Spleen (tissue), 11 donors: ENCODE measurements at regions not wholly inside any gene's neighbourhood (a gene's known extent, or its start where the extent isn't known, plus 50 kb on each side); places are given as distances from the start of the nearest gene placed in this dataset.

Experiments
- DNase-seq: peaks from one replicate; pipeline ENCODE4 v3.0.0-alpha.2; 2020
- H3K27ac ChIP-seq, 8 donors: fragments of 200-600 bp; sonication (generic) in 7 of 8; 1 replicate in 4 of 8; 2 replicates in 4 of 8; pipeline versions ENCODE4 v1.5.0 to v1.8.0; 2016 to 2021; ENCODE audit warnings: inconsistent platforms in 4 of 8, mild to moderate bottlenecking in 4 of 8, moderate library complexity in 1 of 8
- H3K27me3 ChIP-seq, 7 donors: fragments of 200-600 bp; sonication (generic) in 6 of 7; replicated peaks in 1 of 7; 1 replicate in 4 of 7; 2 replicates in 3 of 7; pipeline versions ENCODE4 v1.5.0 to v1.8.0; 2016 to 2021; ENCODE audit warnings: inconsistent platforms in 3 of 7, mild to moderate bottlenecking in 1 of 7
- H3K36me3 ChIP-seq, 6 donors: fragments of 200-600 bp; sonication (generic) in 5 of 6; 1 replicate in 4 of 6; 2 replicates in 2 of 6; pipeline versions ENCODE4 v1.5.0 to v1.8.0; 2016 to 2021; ENCODE audit warnings: inconsistent platforms in 2 of 6
- H3K4me1 ChIP-seq, 6 donors: fragments of 200-600 bp; sonication (generic) in 5 of 6; 1 replicate in 3 of 6; 2 replicates in 3 of 6; pipeline versions ENCODE4 v1.5.0 to v1.8.0; 2016 to 2021; ENCODE audit warnings: inconsistent platforms in 3 of 6
- H3K4me3 ChIP-seq, 8 donors: fragments of 200-600 bp; sonication (generic) in 7 of 8; 1 replicate in 4 of 8; 2 replicates in 4 of 8; pipeline versions ENCODE4 v1.5.0 to v1.8.0; 2016 to 2021; ENCODE audit warnings: inconsistent platforms in 4 of 8, mild to moderate bottlenecking in 4 of 8, moderate library complexity in 2 of 8
- H3K9me3 ChIP-seq, 8 donors: fragments of 200-600 bp; sonication (generic) in 7 of 8; 1 replicate in 4 of 8; 2 replicates in 4 of 8; pipeline versions ENCODE4 v1.5.0 to v1.8.0; 2016 to 2021; ENCODE audit warnings: inconsistent platforms in 4 of 8
- CTCF ChIP-seq, 11 experiments: fragments of 200-600 bp in 7 of 11; fragments of 450-650 bp in 4 of 11; sonication (generic) in 4 of 11; IDR thresholded peaks in 8 of 11; conservative IDR thresholded peaks in 3 of 11; 1 replicate in 7 of 11; 2 replicates in 4 of 11; pipeline versions ENCODE4 v1.4.0 to v1.8.0; 2016 to 2021; ENCODE audit warnings: antibody characterized with exemption in 11 of 11, inconsistent platforms in 4 of 11, mild to moderate bottlenecking in 1 of 11
- POLR2A ChIP-seq, 3 donors: fragments of 450-650 bp; IDR thresholded peaks; one replicate each; pipeline ENCODE4 v1.5.1; 2017; ENCODE audit warnings: antibody characterized with exemption in 3 of 3, mild to moderate bottlenecking in 1 of 3
- POLR2AphosphoS5 ChIP-seq, 3 donors: sonication (generic); formaldehyde crosslinking; IDR thresholded peaks; one replicate each; pipeline ENCODE4 v1.5.1; 2017; ENCODE audit warnings: antibody characterized with exemption in 3 of 3
- WGBS, 5 donors: extraction: QIAGEN DNeasy Blood & Tissue Kit in 3 of 5; methylation state at CpG; one replicate each; pipeline versions ENCODE4 v1.1.5 to v1.1.7; 2013 to 2018; 5-methylcytosine and 5-hydroxymethylcytosine counted together
- intact Hi-C: fragments of 100-400 bp; cut with DNase I; formaldehyde crosslinking; loops from one replicate; pipeline ENCODE4 v1.15.0; 2023; ENCODE audit warnings: low total_unique reads
- donor health status: healthy with polysubstance abuse.
- donor health status: DM: no; HTN: no; CAD: no; lungs with moderate emphysema.
- donor health status: DM: no; HTN: no; CAD: no.
- donor health status: Bipolar disorder and iron deficiency.
- donor health status: healthy.
- donor health status: DM: no; HTN: no; CAD: no.
- donor health status: DM: yes; HTN: yes; CAD: no.

- Histone ChIP-seq H3K4me1 (peaks cover 0 to 22% (median 19%) of the 10 kb centered on the region in 6 donors), H3K36me3 (no peaks in the 10 kb centered on the region), H3K27ac (no peak overlapping the region), H3K27me3 (peaks cover 0 to 4% (median 0%) of the 10 kb centered on the region in 7 donors), H3K4me3 (no peak overlapping the region), H3K9me3 (no peaks in the 10 kb centered on the region)
- peak; percentile 20 for DNase-seq
- 78 to 92% (median 83%) methylated on average over 5 of the region's 5 CpGs for WGBS, 5 donors
- intact Hi-C loops, result no loop called here
- TF ChIP-seq POLR2AphosphoS5 (IDR thresholded peaks at IDR 0.05), result no peak
- no peak for TF ChIP-seq CTCF (IDR thresholded peaks at IDR 0.05 in 8 of 11, conservative IDR thresholded peaks at IDR 0.05 in 3 of 11)
- no peak for TF ChIP-seq POLR2A (IDR thresholded peaks at IDR 0.05)
These were observed 223.9 kb downstream of the UACA start for GRCh38 chr15:70539409-70539808.

- Histone ChIP-seq H3K27ac (no peak overlapping the region), H3K4me1 (peaks cover 0 to 33% (median 22%) of the 10 kb centered on the region in 6 donors), H3K36me3 (no peaks in the 10 kb centered on the region), H3K4me3 (no peak overlapping the region), H3K27me3 (peaks cover 0 to 4% (median 0%) of the 10 kb centered on the region in 7 donors), H3K9me3 (no peaks in the 10 kb centered on the region)
- TF ChIP-seq POLR2A (IDR thresholded peaks at IDR 0.05) (no peak), POLR2AphosphoS5 (IDR thresholded peaks at IDR 0.05) (no peak), CTCF (IDR thresholded peaks at IDR 0.05 in 8 of 11, conservative IDR thresholded peaks at IDR 0.05 in 3 of 11) (no peak)
- no peak for DNase-seq
- intact Hi-C loops, result no loop called here
These were observed 225.1 kb downstream of the UACA start for GRCh38 chr15:70538278-70538677.

GRCh38 chr15:70535955-70536338, 227.4 kb downstream of the UACA start:
- peak overlapping the region in 4 of 8 donors; percentile 41 to 65 (median 57) for H3K27ac ChIP-seq
- TF ChIP-seq CTCF (IDR thresholded peaks at IDR 0.05 in 8 of 11, conservative IDR thresholded peaks at IDR 0.05 in 3 of 11) (no peak), POLR2A (IDR thresholded peaks at IDR 0.05) (no peak), POLR2AphosphoS5 (IDR thresholded peaks at IDR 0.05) (no peak)
- H3K36me3 ChIP-seq, result no peaks in the 10 kb centered on the region
- DNase-seq, result no peak
- WGBS, 5 donors, result 52 to 62% (median 54%) methylated on average over 4 of the region's 4 CpGs
- H3K4me3 ChIP-seq, result peak overlapping the region in 2 of 8 donors; percentile 30 to 53
- intact Hi-C loops, result no loop called here
- H3K9me3 ChIP-seq, result no peaks in the 10 kb centered on the region
- peaks cover 0 to 37% (median 22%) of the 10 kb centered on the region in 6 donors for H3K4me1 ChIP-seq
- H3K27me3 ChIP-seq, result peaks cover 0 to 4% (median 0%) of the 10 kb centered on the region in 7 donors

GRCh38 chr15:70535071-70535954, 228.0 kb downstream of the UACA start:
- peak; percentile 84 for DNase-seq
- intact Hi-C loops, result no loop called here
- Histone ChIP-seq H3K36me3 (no peaks in the 10 kb centered on the region), H3K4me1 (peaks cover 0 to 37% (median 22%) of the 10 kb centered on the region in 6 donors), H3K4me3 (peak overlapping the region in 6 of 8 donors; percentile 6 to 53 (median 24)), H3K27me3 (peaks cover 0 to 4% (median 0%) of the 10 kb centered on the region in 7 donors), H3K27ac (peak overlapping the region in 4 of 8 donors; percentile 41 to 65 (median 57)), H3K9me3 (no peaks in the 10 kb centered on the region)
- 19 to 33% (median 29%) methylated on average over 10 to 11 of the region's 11 CpGs for WGBS, 5 donors
- TF ChIP-seq CTCF (IDR thresholded peaks at IDR 0.05 in 8 of 11, conservative IDR thresholded peaks at IDR 0.05 in 3 of 11) (no peak), POLR2AphosphoS5 (IDR thresholded peaks at IDR 0.05) (peak in 1 of 3 donors; percentile 22)
